Common myeloid progenitor, CD34-positive (primary cell): ENCODE measurements at regions not wholly inside any gene's neighbourhood (a gene's known extent, or its start where the extent isn't known, plus 50 kb on each side); places are given as distances from the start of the nearest gene placed in this dataset.
A peak's percentile ranks its signal among the peaks of the same experiment; 100 is the strongest.

ENCODE experiments used
- CTCF ChIA-PET: fragments of 350-600 bp; sonication (Branson Sonifier 250); formaldehyde crosslinking; loops from one replicate; lab custom pipeline; 2021; ENCODE audit warnings: antibody characterized with exemption; lab: Charles Lee
- POLR2A ChIA-PET: fragments of 350-600 bp; sonication (Branson Sonifier 250); formaldehyde crosslinking; loops from one replicate; lab custom pipeline; 2021; ENCODE audit warnings: antibody characterized with exemption; lab: Charles Lee
- DNase-seq, 3 donors: peaks; one replicate each; pipeline versions ENCODE4 v3.0.0 to v3.0.0-alpha.2; 2013
- H3K27ac ChIP-seq, 2 experiments: 1 replicate in 1 of 2; 2 replicates in 1 of 2; pipeline ENCODE4 v1.7.0; 2013; ENCODE audit warnings: inconsistent platforms in 2 of 2, low read length in 2 of 2, mild to moderate bottlenecking in 2 of 2, low read depth in 1 of 2, moderate library complexity in 1 of 2; ENCODE audit not compliant: severe bottlenecking in 2 of 2, insufficient read depth in 1 of 2, poor library complexity in 1 of 2
- H3K27me3 ChIP-seq, 5 experiments: replicated peaks in 2 of 5; 1 replicate in 3 of 5; 2 replicates in 2 of 5; pipeline versions ENCODE4 v1.6.1 to v1.7.0; 2013; ENCODE audit warnings: low read length in 4 of 5, mild to moderate bottlenecking in 2 of 5, moderate library complexity in 2 of 5, inconsistent platforms in 1 of 5; ENCODE audit not compliant: insufficient read depth in 5 of 5, control insufficient read depth in 4 of 5
- H3K36me3 ChIP-seq, 4 experiments: 1 replicate in 2 of 4; 2 replicates in 2 of 4; pipeline versions ENCODE4 v1.6.1 to v1.7.0; 2013; ENCODE audit warnings: low read length in 3 of 4, control low read depth in 1 of 4, mild to moderate bottlenecking in 1 of 4; ENCODE audit not compliant: control insufficient read depth in 4 of 4, insufficient read depth in 4 of 4
- H3K4me1 ChIP-seq, 4 experiments: 1 replicate in 3 of 4; 2 replicates in 1 of 4; pipeline versions ENCODE4 v1.6.1 to v1.7.1; 2013; ENCODE audit warnings: low read length in 3 of 4, mild to moderate bottlenecking in 3 of 4, control low read depth in 1 of 4, inconsistent platforms in 1 of 4, moderate library complexity in 1 of 4; ENCODE audit not compliant: control insufficient read depth in 4 of 4, insufficient read depth in 4 of 4; ENCODE audit errors: control extremely low read depth in 1 of 4
- H3K4me3 ChIP-seq, 7 experiments: 1 replicate in 4 of 7; 2 replicates in 3 of 7; pipeline versions ENCODE4 v1.5.1 to v1.7.0; 2013; ENCODE audit warnings: mild to moderate bottlenecking in 7 of 7, low read length in 6 of 7, moderate library complexity in 6 of 7, inconsistent platforms in 2 of 7, low read depth in 2 of 7, control low read depth in 1 of 7; ENCODE audit not compliant: insufficient read depth in 4 of 7, control insufficient read depth in 1 of 7; ENCODE audit errors: extremely low read depth in 1 of 7
- H3K9me3 ChIP-seq, 5 experiments: 1 replicate in 4 of 5; 2 replicates in 1 of 5; pipeline versions ENCODE4 v1.6.1 to v1.7.1; 2013; ENCODE audit warnings: low read length in 4 of 5, mild to moderate bottlenecking in 2 of 5, inconsistent platforms in 1 of 5, low read depth in 1 of 5, moderate library complexity in 1 of 5; ENCODE audit not compliant: control insufficient read depth in 4 of 5, insufficient read depth in 2 of 5; ENCODE audit errors: control extremely low read depth in 1 of 5
- WGBS: methylation state at CpG from one replicate; pipeline ENCODE4 v1.1.5; 2013; ENCODE audit not compliant: insufficient coverage; 5-methylcytosine and 5-hydroxymethylcytosine counted together

DNA sequence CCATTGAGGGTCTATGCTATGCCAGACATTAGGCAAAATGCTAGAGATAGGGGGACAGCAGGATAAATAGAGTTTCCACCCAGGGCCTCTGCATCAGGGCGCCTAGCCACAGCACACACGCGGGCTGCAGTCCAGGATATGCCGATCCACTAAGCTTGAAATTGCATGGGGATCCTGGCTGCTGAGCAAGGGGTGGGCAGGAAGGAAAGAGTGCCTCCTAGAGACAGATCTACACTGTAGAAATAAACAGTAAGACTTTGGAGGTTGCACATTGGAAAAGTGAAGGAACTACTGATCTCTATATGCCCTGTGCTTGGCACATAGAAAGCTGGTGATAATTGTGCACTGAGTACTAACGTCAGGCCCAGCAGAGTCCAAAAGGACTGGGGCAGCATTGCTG, 411.1 kb downstream of the PRDM2 start:
- no peak for DNase-seq
- Histone ChIP-seq H3K27ac (no peak overlapping the region), H3K9me3 (no peaks in the 10 kb centered on the region), H3K36me3 (no peaks in the 10 kb centered on the region), H3K4me1 (peaks cover 0 to 9% (median 6%) of the 10 kb centered on the region in 4 experiments), H3K4me3 (no peak overlapping the region), H3K27me3 (peaks cover 0 to 17% (median 6%) of the 10 kb centered on the region in 5 experiments)
- 100% methylated on average over 3 of the region's 5 CpGs for WGBS
- POLR2A ChIA-PET = no interaction called here
- CTCF ChIA-PET = no interaction called here

DNA sequence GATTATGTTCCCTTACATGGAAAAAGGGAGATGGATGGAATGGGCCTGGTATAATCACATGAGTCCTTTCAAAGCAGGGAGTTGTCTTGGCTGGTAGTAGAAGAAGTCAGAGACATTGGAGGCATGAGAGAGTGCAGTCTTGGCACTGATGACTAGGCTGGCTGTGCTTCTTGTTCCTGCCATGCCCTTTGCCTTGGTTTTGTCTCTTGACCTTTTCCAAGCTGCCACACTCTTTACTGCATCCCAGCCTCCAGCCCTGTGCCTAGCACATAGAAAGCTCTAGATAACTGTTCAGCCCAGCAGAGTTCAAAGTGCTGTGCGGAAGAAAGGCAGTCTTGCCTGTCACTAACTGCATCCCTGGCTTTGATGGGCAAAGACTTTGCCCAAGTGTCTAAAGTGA, 412.6 kb downstream of the PRDM2 start:
- DNase-seq = no peak
- Histone ChIP-seq H3K27me3 (peaks cover 0 to 10% (median 6%) of the 10 kb centered on the region in 5 experiments), H3K9me3 (no peaks in the 10 kb centered on the region), H3K4me1 (peaks cover 0 to 9% (median 6%) of the 10 kb centered on the region in 4 experiments), H3K36me3 (no peaks in the 10 kb centered on the region), H3K27ac (no peak overlapping the region), H3K4me3 (no peak overlapping the region)
- ChIA-PET CTCF (no interaction called here), POLR2A (no interaction called here)
- 100% methylated on average over 1 of the region's 1 CpG for WGBS

DNA sequence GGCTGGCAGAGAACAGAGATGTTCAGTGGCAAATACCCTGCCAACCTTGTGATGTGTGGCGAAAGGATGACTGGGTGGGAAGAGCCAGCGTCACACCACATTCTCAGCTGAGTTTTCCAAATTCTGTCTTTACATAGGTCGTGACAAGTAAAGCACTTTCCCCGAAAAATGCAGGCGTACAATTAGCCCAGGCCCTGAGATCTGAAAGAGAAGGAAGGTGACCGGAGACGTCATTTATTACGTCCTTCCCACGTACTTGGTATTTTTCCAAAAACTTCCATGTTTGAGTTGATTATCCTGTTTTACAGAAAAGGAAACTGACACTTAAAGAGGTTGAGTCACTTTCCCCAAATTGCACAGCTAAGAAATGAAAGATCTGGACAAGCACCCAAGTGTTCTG, 413.3 kb downstream of the PRDM2 start:
- 79% methylated on average over 8 of the region's 9 CpGs for WGBS
- POLR2A ChIA-PET = no interaction called here
- H3K9me3 ChIP-seq = no peaks in the 10 kb centered on the region
- DNase-seq = no peak
- H3K27ac ChIP-seq = no peak overlapping the region
- CTCF ChIA-PET = interaction anchor here (1.0 to 1.3 kb wide), 4 partner anchors 736 to 986 kb away, joined by 3 to 5 read pairs (median 4); no protein-coding TSS in a partner anchor
- H3K27me3 ChIP-seq = peaks cover 0 to 9% (median 6%) of the 10 kb centered on the region in 5 experiments
- H3K4me3 ChIP-seq = no peak overlapping the region
- no peaks in the 10 kb centered on the region for H3K36me3 ChIP-seq
- peaks cover 0 to 9% (median 6%) of the 10 kb centered on the region in 4 experiments for H3K4me1 ChIP-seq

DNA sequence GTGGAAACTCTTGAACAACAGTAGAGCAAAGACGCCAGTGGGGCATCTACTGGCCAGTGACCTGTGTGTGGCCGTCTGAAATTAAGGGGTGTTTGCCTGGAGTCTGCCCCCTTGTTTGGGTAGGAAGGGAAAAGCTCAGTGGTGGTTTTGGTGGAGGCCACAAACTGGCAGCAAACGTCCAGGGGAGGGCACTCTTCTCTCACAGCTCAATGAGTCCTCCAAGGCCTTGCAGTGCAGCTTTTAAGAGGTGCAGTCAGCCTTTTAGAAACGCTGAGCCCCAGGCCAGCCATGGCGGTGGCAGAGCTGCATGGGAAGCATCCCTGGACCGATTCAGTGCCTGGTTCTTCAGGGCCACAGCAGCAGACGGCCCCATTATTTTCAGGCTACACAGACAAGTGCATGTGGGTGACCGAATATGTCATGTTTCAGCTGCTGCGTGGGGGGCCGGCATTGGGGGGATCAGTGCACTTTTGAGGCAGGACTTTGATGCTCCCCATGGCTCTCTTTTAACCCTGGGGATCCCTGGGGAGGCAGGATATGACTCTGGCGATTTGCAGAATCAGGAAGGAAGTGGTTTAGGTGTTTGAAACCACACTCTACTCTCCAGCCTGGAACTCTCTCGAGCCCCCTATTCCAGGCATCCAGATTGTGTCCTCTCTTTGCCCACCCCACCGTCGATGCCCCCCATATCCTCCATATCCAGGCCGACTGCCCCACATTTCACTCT, 414.0 kb downstream of the PRDM2 start:
- H3K27ac ChIP-seq = no peak overlapping the region
- H3K9me3 ChIP-seq = no peaks in the 10 kb centered on the region
- ChIA-PET CTCF (interaction anchor here (0.8 to 1.3 kb wide), 5 partner anchors 8 to 986 kb away, joined by 3 to 5 read pairs (median 3); no protein-coding TSS in a partner anchor), POLR2A (no interaction called here)
- peaks cover 0 to 9% (median 6%) of the 10 kb centered on the region in 4 experiments for H3K4me1 ChIP-seq
- peaks cover 2 to 10% (median 6%) of the 10 kb centered on the region in 5 experiments for H3K27me3 ChIP-seq
- H3K36me3 ChIP-seq = no peaks in the 10 kb centered on the region
- DNase-seq = peak; percentile 28 to 59 (median 55)
- WGBS = 30% methylated on average over 12 of the region's 15 CpGs
- no peak overlapping the region for H3K4me3 ChIP-seq

DNA sequence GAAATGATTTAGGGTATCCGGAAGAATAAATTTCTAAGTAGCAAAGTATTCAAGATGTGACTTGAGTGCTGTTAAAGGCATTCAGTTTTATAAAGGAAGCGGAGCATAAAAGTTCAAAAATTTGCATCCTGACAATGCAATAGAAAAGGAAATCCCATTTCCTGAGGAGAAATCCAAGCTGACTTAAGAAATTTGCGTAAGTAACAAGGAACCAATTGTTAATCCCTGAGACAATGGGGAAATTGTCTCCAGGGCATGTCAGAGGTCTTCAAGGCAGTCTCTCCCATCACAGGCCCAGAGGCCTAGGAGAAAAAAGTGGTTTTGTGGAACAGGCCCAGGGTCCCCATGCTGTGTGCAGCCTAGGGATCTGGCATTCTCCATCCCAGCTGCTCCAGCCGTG, 416.0 kb downstream of the PRDM2 start:
- Histone ChIP-seq H3K4me1 (peaks cover 0 to 9% (median 6%) of the 10 kb centered on the region in 4 experiments), H3K9me3 (peaks cover 0 to 2% (median 0%) of the 10 kb centered on the region in 5 experiments), H3K27me3 (peaks cover 2 to 19% (median 4%) of the 10 kb centered on the region in 5 experiments), H3K4me3 (no peak overlapping the region), H3K27ac (no peak overlapping the region), H3K36me3 (no peaks in the 10 kb centered on the region)
- POLR2A ChIA-PET = no interaction called here
- 100% methylated on average over 4 of the region's 4 CpGs for whole genome bisulfite sequencing
- no peak for DNase-seq
- CTCF ChIA-PET = no interaction called here

DNA sequence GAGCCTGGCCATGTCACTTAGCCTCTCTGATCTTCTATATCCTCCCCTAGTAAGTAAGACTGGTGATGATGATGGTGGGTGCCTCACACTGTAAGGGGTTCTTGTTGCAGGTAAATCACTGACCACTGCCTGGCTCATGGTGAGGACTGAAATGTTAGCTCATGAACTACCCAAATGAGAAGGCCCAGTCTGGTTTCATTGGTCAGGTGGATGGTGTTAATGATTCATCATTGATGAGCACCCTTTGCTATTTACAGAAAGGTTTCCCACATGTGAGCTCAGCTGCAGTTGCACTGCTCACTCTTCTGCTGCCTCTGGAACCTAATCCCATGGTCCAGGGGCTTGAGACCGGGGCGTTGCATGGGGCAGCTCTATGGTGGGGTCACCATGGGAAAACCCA, 417.7 kb downstream of the PRDM2 start:
- Histone ChIP-seq H3K9me3 (peaks cover 0 to 2% (median 0%) of the 10 kb centered on the region in 5 experiments), H3K27me3 (peaks cover 0 to 22% (median 4%) of the 10 kb centered on the region in 5 experiments), H3K4me3 (no peak overlapping the region), H3K27ac (no peak overlapping the region), H3K36me3 (no peaks in the 10 kb centered on the region), H3K4me1 (peaks cover 0 to 9% (median 6%) of the 10 kb centered on the region in 4 experiments)
- POLR2A ChIA-PET = no interaction called here
- WGBS = 100% methylated on average over 2 of the region's 2 CpGs
- DNase-seq = no peak
- CTCF ChIA-PET = no interaction called here
